M059J (cell line): ENCODE measurements at regions not wholly inside any gene's neighbourhood (a gene's known extent, or its start where the extent isn't known, plus 50 kb on each side); places are given as distances from the start of the nearest gene placed in this dataset.

Experiments used
- DNase-seq: peaks from one replicate; pipeline ENCODE4 v3.0.0-alpha.2; 2012; ENCODE audit warnings: low read depth

- peak; percentile 43 for DNase-seq
Measured at GRCh38 chrX:22395372-22395771, 122.7 kb downstream of the CBLL2 start.

- DNase-seq: no peak
Measured at GRCh38 chrX:22396408-22396807, 123.7 kb downstream of the CBLL2 start.

- DNase-seq: no peak
Measured at GRCh38 chrX:22397566-22397965, 124.9 kb downstream of the CBLL2 start.

- peak; percentile 61 for DNase-seq
Measured at GRCh38 chrX:22399437-22400192, 126.9 kb downstream of the CBLL2 start.

GRCh38 chrX:22404297-22404696, 131.6 kb downstream of the CBLL2 start:
- DNase-seq: no peak

- DNase-seq: no peak
Measured at GRCh38 chrX:22406201-22406737, 133.6 kb downstream of the CBLL2 start.

GRCh38 chrX:22409418-22409817, 136.7 kb downstream of the CBLL2 start:
- no peak for DNase-seq

GRCh38 chrX:22424122-22424915, 151.6 kb downstream of the CBLL2 start:
- DNase-seq: no peak

GRCh38 chrX:22424919-22425318, 152.2 kb downstream of the CBLL2 start:
- no peak for DNase-seq

GRCh38 chrX:22429704-22430103, 157.0 kb downstream of the CBLL2 start:
- DNase-seq: no peak

- no peak for DNase-seq
Measured at GRCh38 chrX:22430701-22431100, 158.0 kb downstream of the CBLL2 start.

- DNase-seq: no peak
Measured at GRCh38 chrX:22433292-22434070, 160.8 kb downstream of the CBLL2 start.

GRCh38 chrX:22445880-22446279, 173.2 kb downstream of the CBLL2 start:
- no peak for DNase-seq

GRCh38 chrX:22462959-22463358, 190.2 kb downstream of the CBLL2 start:
- DNase-seq: no peak

- no peak for DNase-seq
Measured at GRCh38 chrX:22467571-22467970, 194.9 kb downstream of the CBLL2 start.

- no peak for DNase-seq
Measured at GRCh38 chrX:22481436-22481835, 208.7 kb downstream of the CBLL2 start.

- peak; percentile 7 for DNase-seq
Measured at GRCh38 chrX:22486296-22486695, 213.6 kb downstream of the CBLL2 start.

GRCh38 chrX:22516893-22517292, 244.2 kb downstream of the CBLL2 start:
- no peak for DNase-seq

GRCh38 chrX:22520128-22520828, 247.6 kb downstream of the CBLL2 start:
- peak; percentile 31 for DNase-seq

- peak; percentile 56 for DNase-seq
Measured at GRCh38 chrX:22526339-22526738, 253.6 kb downstream of the CBLL2 start.

- DNase-seq: no peak
Measured at GRCh38 chrX:22527302-22527701, 254.6 kb downstream of the CBLL2 start.
